ENCODE measurements at regions not wholly inside any gene's neighbourhood (a gene's known extent, or its start where the extent isn't known, plus 50 kb on each side); places are given as distances from the start of the nearest gene placed in this dataset.

GRCh38 chr5:143721925-143722324 is 90.0 kb upstream of the HMHB1 start:
- TF ChIP-seq CTCF (IDR thresholded peaks at IDR 0.05; ENCODE audit: low read depth, low read length, missing control alignments) = no peak
- H3K4me3 ChIP-seq (ENCODE audit: low read depth, low read length) = no peak overlapping the region
- in situ Hi-C loops (cut with HindIII; ENCODE audit: low sequenced_read_pairs) = no loop called here
- no peak for DNase-seq (ENCODE audit: low read depth)

- no peak for DNase-seq (ENCODE audit: low read depth)
- TF ChIP-seq CTCF (IDR thresholded peaks at IDR 0.05; ENCODE audit: low read depth, low read length, missing control alignments) = no peak
- in situ Hi-C loops (cut with HindIII; ENCODE audit: low sequenced_read_pairs) = no loop called here
- H3K4me3 ChIP-seq (ENCODE audit: low read depth, low read length) = no peak overlapping the region
Measured at GRCh38 chr5:143720689-143721088, 91.3 kb upstream of the HMHB1 start.

GRCh38 chr5:143717400-143717799 is 94.6 kb upstream of the HMHB1 start:
- TF ChIP-seq CTCF (IDR thresholded peaks at IDR 0.05; ENCODE audit: low read depth, low read length, missing control alignments) = no peak
- in situ Hi-C loops (cut with HindIII; ENCODE audit: low sequenced_read_pairs) = no loop called here
- DNase-seq (ENCODE audit: low read depth) = peak; percentile 65
- H3K4me3 ChIP-seq (ENCODE audit: low read depth, low read length) = no peak overlapping the region

- TF ChIP-seq CTCF (IDR thresholded peaks at IDR 0.05; ENCODE audit: low read depth, low read length, missing control alignments) = no peak
- no peak overlapping the region for H3K4me3 ChIP-seq (ENCODE audit: low read depth, low read length)
- in situ Hi-C loops (cut with HindIII; ENCODE audit: low sequenced_read_pairs) = no loop called here
- no peak for DNase-seq (ENCODE audit: low read depth)
Measured at GRCh38 chr5:143716881-143717280, 95.1 kb upstream of the HMHB1 start.

GRCh38 chr5:143715616-143716015 is 96.3 kb upstream of the HMHB1 start:
- no peak overlapping the region for H3K4me3 ChIP-seq (ENCODE audit: low read depth, low read length)
- DNase-seq (ENCODE audit: low read depth) = no peak
- TF ChIP-seq CTCF (IDR thresholded peaks at IDR 0.05; ENCODE audit: low read depth, low read length, missing control alignments) = no peak
- in situ Hi-C loops (cut with HindIII; ENCODE audit: low sequenced_read_pairs) = no loop called here

- no peak for DNase-seq (ENCODE audit: low read depth)
- no peak for TF ChIP-seq CTCF (IDR thresholded peaks at IDR 0.05; ENCODE audit: low read depth, low read length, missing control alignments)
Measured at GRCh38 chr5:143714629-143715028, 97.3 kb upstream of the HMHB1 start.

More at GRCh38 chr5:143714629-143715028, 97.3 kb upstream of the HMHB1 start:
- in situ Hi-C loops (cut with HindIII; ENCODE audit: low sequenced_read_pairs) = no loop called here
- no peak overlapping the region for H3K4me3 ChIP-seq (ENCODE audit: low read depth, low read length)
